ENCODE measurements at regions not wholly inside any gene's neighbourhood (a gene's known extent, or its start where the extent isn't known, plus 50 kb on each side); places are given as distances from the start of the nearest gene placed in this dataset.

DNA sequence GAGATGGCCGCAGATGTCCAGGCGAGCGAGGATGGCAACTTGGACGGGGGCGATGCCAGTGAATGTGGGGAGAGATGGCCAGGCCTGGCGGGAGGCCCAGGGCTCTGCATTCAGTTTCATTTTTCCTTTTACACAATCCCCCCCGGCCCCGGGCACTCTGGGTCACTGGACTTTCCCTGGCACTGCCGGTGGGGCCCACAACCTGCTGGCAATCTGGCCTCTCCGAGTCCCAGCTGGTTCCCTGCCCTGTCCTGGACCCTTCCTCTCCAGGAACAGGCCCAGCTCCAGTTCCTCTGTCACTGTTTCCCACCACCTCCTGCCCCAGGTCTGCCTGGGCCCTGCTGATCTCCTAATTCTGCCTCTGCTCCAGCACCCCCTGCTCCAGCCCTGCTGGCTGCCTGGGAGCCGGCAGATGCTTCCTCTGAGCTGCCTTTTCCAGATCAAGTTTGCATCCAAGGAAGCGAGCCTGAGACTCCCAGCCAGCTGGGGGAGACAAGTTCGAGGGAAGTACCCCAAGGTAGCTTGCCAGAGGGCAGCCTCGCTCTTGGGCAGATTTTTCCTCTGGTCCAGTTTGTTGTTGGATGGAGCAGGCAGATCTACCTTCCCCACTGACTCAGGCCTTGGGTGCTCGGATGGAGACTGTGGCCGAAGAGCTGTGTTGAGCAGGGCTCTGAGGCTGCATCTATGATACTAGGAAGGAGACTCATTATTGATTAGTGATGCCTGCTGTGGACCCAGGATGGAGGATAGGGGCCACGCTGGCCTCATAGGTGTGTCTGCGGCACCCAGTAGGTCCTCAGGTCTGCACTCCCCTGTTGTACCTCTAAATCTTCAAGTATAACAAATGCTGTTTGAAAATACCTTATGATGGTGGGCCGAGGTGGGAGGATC is 83.2 kb downstream of the CEBPB start:
- Histone ChIP-seq H3K27ac (ENCODE audit: insufficient read depth, low read length, poor library complexity, severe bottlenecking) (no peak overlapping the region), H3K9me3 (ENCODE audit: control insufficient read depth in 2 of 2, low read length in 2 of 2) (no peaks in the 10 kb centered on the region), H3K36me3 (ENCODE audit: control insufficient read depth, insufficient read depth, low read length) (no peaks in the 10 kb centered on the region), H3K4me3 (ENCODE audit: low read depth, low read length) (no peak overlapping the region), H3K4me1 (ENCODE audit: control insufficient read depth, insufficient read depth, low read length, poor library complexity, severe bottlenecking) (no peaks in the 10 kb centered on the region), H3K27me3 (ENCODE audit: control insufficient read depth, insufficient read depth, low read length) (no peaks in the 10 kb centered on the region)
- Mint-ChIP-seq H3K4me1 (no peaks in the 10 kb centered on the region), H3K27me3 (peaks cover 10% of the 10 kb centered on the region), H3K9me3 (no peaks in the 10 kb centered on the region), H3K27ac (no peak overlapping the region), H3K4me3 (no peak overlapping the region), H3K36me3 (no peaks in the 10 kb centered on the region)
- ATAC-seq (ENCODE audit: low read depth in 2 of 2) (no peak), DNase-seq (no peak)

DNA sequence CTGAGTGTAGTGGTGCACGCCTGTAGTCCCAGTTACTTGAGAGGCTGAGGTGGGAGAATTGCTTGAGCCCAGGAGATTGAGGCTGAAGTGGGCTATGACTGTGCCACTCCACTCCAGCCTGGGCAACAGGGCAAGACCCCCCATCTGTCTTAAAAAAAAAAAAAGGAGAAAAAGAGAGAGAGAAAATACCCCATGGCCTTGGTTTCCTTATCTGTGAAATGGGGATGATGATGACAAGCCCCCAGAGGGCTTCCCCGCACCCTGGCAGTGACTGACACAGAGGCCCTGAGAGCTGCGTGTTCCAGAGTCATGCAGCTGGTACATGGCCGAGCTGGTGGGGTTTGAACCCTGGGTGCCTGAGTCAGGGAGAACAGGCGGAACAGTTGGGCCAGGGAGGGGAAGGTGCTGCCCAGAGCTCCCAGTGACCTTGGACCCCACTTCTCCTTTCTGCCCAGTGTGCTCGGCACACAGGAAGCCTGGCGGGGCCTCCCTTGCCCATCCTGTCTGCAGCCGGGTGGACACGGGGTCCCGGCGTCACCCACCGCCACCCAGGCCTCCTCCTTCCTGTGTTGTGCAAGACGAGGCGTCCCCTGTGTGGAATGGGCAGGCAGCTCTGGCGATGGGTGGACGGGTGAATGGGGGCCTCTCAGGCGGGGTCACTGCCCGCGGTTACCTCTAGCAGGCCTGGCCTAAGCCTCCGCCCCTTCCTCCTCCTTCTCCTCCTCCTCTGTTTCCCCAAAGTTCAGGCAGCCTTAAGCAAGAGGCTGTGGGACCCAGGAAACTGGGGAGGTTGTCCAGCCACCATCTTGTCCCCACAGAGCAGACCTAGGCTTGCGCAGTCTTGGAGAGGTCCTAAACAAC is 84.2 kb downstream of the CEBPB start:
- no peak overlapping the region for H3K27ac ChIP-seq (ENCODE audit: insufficient read depth, low read length, poor library complexity, severe bottlenecking)
- H3K4me1 Mint-ChIP-seq: no peaks in the 10 kb centered on the region
- H3K4me3 Mint-ChIP-seq: no peak overlapping the region
- ATAC-seq (ENCODE audit: low read depth in 2 of 2): peak; percentile 15 to 32
- no peaks in the 10 kb centered on the region for H3K36me3 Mint-ChIP-seq
- peaks cover 10% of the 10 kb centered on the region for H3K27me3 Mint-ChIP-seq
- no peak for DNase-seq
- no peaks in the 10 kb centered on the region for H3K27me3 ChIP-seq (ENCODE audit: control insufficient read depth, insufficient read depth, low read length)
- H3K36me3 ChIP-seq (ENCODE audit: control insufficient read depth, insufficient read depth, low read length): no peaks in the 10 kb centered on the region
- H3K9me3 ChIP-seq (ENCODE audit: control insufficient read depth in 2 of 2, low read length in 2 of 2): no peaks in the 10 kb centered on the region
- H3K9me3 Mint-ChIP-seq: no peaks in the 10 kb centered on the region
- H3K4me1 ChIP-seq (ENCODE audit: control insufficient read depth, insufficient read depth, low read length, poor library complexity, severe bottlenecking): no peaks in the 10 kb centered on the region
- no peak overlapping the region for H3K27ac Mint-ChIP-seq
- no peak overlapping the region for H3K4me3 ChIP-seq (ENCODE audit: low read depth, low read length)

DNA sequence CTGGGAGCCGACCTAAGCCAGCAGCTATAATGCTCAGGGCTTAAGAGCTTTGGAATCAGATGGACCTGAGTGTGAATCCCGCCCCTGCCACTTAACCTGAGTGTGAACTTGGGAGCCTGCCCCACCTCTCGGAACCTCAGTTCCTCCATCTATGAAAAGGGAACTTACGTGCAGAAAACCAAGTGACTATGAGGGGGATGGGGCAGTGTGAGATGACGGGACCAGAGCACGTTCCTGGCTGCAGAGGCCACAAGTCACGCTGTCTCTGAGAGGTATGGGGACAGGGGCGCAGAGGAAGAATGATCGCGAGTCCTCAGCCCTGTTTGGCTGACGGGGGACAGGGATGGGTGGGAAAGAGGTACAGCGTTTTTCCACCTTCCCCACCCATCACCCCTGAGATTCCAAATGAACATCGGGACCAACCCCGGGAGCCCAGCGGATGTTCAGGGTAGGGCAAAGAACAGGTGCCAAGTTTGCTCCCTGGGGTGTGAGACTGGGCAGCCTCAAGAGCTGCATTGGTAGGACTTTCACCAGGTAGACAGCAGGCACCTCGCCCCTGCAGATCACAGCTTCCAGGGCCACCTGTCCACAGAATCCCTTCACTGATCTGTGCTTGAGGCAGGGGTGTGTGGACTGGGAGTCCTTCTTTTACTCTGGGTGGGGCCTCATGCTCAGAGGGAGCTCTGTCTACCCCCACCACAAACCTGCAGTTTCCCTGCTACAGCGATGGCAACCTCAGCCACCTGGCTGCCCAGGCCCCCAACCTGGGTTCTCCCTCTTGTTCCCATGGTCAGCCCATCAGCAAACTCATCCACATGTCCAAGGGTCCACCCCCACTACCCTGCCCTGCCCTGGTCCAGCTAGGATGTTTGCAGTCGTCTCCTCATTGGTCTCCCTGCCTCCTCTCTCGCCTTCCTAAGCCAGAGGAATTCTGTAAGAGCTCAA is 85.8 kb downstream of the CEBPB start:
- Histone ChIP-seq H3K36me3 (ENCODE audit: control insufficient read depth, insufficient read depth, low read length) (no peaks in the 10 kb centered on the region), H3K9me3 (ENCODE audit: control insufficient read depth in 2 of 2, low read length in 2 of 2) (no peaks in the 10 kb centered on the region), H3K27me3 (ENCODE audit: control insufficient read depth, insufficient read depth, low read length) (no peaks in the 10 kb centered on the region), H3K4me3 (ENCODE audit: low read depth, low read length) (no peak overlapping the region), H3K27ac (ENCODE audit: insufficient read depth, low read length, poor library complexity, severe bottlenecking) (no peak overlapping the region), H3K4me1 (ENCODE audit: control insufficient read depth, insufficient read depth, low read length, poor library complexity, severe bottlenecking) (no peaks in the 10 kb centered on the region)
- no peaks in the 10 kb centered on the region for H3K9me3 Mint-ChIP-seq
- H3K27me3 Mint-ChIP-seq: peaks cover 4% of the 10 kb centered on the region
- no peak overlapping the region for H3K4me3 Mint-ChIP-seq
- H3K36me3 Mint-ChIP-seq: no peaks in the 10 kb centered on the region
- ATAC-seq (ENCODE audit: low read depth in 2 of 2) (no peak), DNase-seq (no peak)
- no peaks in the 10 kb centered on the region for H3K4me1 Mint-ChIP-seq
- no peak overlapping the region for H3K27ac Mint-ChIP-seq

DNA sequence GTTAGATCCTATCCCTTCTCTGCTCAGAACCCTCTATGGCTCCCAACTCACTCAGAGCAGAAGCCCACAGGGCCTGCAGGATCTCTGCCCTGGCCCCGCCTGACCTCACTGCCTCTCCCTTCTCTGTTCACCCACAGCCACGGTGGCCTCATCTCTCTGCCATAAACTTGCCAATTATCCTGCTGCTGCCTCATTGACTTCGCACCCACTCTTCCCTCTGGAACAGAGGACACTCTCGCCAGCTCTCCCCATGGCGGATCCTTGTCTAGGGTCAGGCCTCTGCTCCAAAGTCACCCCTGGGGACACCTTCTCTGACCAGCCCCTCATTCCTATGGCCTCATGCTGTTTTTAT is 86.4 kb downstream of the CEBPB start:
- Histone ChIP-seq H3K27me3 (ENCODE audit: control insufficient read depth, insufficient read depth, low read length) (no peaks in the 10 kb centered on the region), H3K4me1 (ENCODE audit: control insufficient read depth, insufficient read depth, low read length, poor library complexity, severe bottlenecking) (no peaks in the 10 kb centered on the region), H3K36me3 (ENCODE audit: control insufficient read depth, insufficient read depth, low read length) (no peaks in the 10 kb centered on the region), H3K27ac (ENCODE audit: insufficient read depth, low read length, poor library complexity, severe bottlenecking) (no peak overlapping the region), H3K9me3 (ENCODE audit: control insufficient read depth in 2 of 2, low read length in 2 of 2) (no peaks in the 10 kb centered on the region), H3K4me3 (ENCODE audit: low read depth, low read length) (no peak overlapping the region)
- Mint-ChIP-seq H3K27me3 (peaks cover 4% of the 10 kb centered on the region), H3K36me3 (no peaks in the 10 kb centered on the region), H3K9me3 (no peaks in the 10 kb centered on the region), H3K27ac (no peak overlapping the region), H3K4me1 (no peaks in the 10 kb centered on the region), H3K4me3 (no peak overlapping the region)
- DNase-seq (no peak), ATAC-seq (ENCODE audit: low read depth in 2 of 2) (no peak)

DNA sequence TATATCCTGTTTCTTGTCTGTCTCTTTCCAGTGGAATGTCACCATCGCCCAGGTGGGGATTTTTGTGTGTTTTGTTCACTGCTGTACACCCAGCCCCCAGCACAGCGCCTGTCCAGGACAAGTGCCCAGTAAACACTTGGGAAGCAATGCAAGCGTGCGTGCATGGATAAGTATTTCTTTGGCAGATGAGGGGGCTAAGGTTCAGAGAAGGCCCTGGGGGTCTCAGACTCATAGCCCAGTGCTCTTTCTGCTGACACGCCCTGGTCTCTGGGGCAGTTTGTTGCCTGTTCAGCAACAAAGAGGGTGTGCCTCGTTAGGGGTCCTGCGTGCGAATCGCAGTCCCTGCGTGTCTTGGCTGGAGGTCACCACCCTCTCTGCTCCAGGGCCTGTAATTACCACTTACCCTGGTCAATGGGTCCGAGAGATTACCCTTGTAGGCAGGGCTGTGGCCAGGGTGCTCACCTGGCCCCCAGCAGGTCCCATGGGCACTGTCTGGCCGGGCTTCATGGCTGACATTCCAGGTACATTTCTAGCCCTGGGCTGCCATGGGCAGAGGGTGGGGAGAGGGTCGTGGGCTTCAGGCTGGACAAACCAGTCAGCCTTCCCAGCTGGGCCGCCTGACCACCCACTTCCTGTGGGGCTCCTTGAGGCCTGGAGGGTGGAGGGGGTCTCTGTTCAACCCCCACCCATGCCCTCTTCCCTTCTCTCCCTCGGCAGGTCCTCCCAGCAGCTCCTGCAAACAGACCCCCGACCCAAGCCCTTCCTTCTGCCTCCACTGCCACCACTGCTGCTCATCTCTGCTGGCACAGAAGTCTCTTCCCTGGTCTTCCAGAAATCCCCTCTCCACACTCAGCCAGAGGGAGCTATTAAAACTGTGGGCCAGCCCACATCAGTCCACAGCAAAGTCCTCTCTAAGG is 87.1 kb downstream of the CEBPB start:
- H3K27ac Mint-ChIP-seq: peak overlapping the region in 1 of 3 donors; percentile 47
- H3K27ac ChIP-seq (ENCODE audit: insufficient read depth, low read length, poor library complexity, severe bottlenecking): no peak overlapping the region

DNA sequence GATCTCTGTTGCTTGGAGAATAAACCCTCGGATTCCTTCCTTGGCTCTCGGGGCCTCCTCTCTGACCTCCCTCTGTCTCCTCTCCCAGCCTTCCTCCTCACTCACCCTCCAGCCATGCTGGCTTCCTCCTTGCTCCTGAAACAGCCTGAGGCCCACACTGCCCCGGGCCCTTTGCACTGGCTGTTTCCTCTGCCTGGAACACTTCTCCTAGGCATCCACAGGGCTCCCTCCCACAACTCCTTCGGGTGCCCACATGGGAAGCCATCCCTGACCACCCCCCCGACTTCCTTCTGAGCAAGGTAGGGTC is 87.7 kb downstream of the CEBPB start:
- Mint-ChIP-seq H3K36me3 (no peaks in the 10 kb centered on the region), H3K4me3 (no peak overlapping the region), H3K4me1 (no peaks in the 10 kb centered on the region), H3K27ac (peak overlapping the region in 1 of 3 donors; percentile 47), H3K27me3 (peaks cover 4% of the 10 kb centered on the region), H3K9me3 (no peaks in the 10 kb centered on the region)
- ATAC-seq (ENCODE audit: low read depth in 2 of 2) (no peak), DNase-seq (no peak)
- Histone ChIP-seq H3K4me3 (ENCODE audit: low read depth, low read length) (no peak overlapping the region), H3K27me3 (ENCODE audit: control insufficient read depth, insufficient read depth, low read length) (no peaks in the 10 kb centered on the region), H3K27ac (ENCODE audit: insufficient read depth, low read length, poor library complexity, severe bottlenecking) (no peak overlapping the region), H3K36me3 (ENCODE audit: control insufficient read depth, insufficient read depth, low read length) (no peaks in the 10 kb centered on the region), H3K9me3 (ENCODE audit: control insufficient read depth in 2 of 2, low read length in 2 of 2) (no peaks in the 10 kb centered on the region), H3K4me1 (ENCODE audit: control insufficient read depth, insufficient read depth, low read length, poor library complexity, severe bottlenecking) (no peaks in the 10 kb centered on the region)

More for the DNA sequence above, 87.1 kb downstream of the CEBPB start:
- no peak overlapping the region for H3K4me3 ChIP-seq (ENCODE audit: low read depth, low read length)
- Mint-ChIP-seq H3K27me3 (peaks cover 4% of the 10 kb centered on the region), H3K36me3 (no peaks in the 10 kb centered on the region), H3K4me1 (no peaks in the 10 kb centered on the region), H3K9me3 (no peaks in the 10 kb centered on the region), H3K4me3 (no peak overlapping the region)
- H3K9me3 ChIP-seq (ENCODE audit: control insufficient read depth in 2 of 2, low read length in 2 of 2): no peaks in the 10 kb centered on the region
- ATAC-seq (ENCODE audit: low read depth in 2 of 2) (no peak), DNase-seq (no peak)
- no peaks in the 10 kb centered on the region for H3K36me3 ChIP-seq (ENCODE audit: control insufficient read depth, insufficient read depth, low read length)
- no peaks in the 10 kb centered on the region for H3K27me3 ChIP-seq (ENCODE audit: control insufficient read depth, insufficient read depth, low read length)
- no peaks in the 10 kb centered on the region for H3K4me1 ChIP-seq (ENCODE audit: control insufficient read depth, insufficient read depth, low read length, poor library complexity, severe bottlenecking)

Data from CD4-positive, CD25-positive, alpha-beta regulatory T cell (primary cell).